SK-N-SH (cell line): ENCODE measurements at regions not wholly inside any gene's neighbourhood (a gene's known extent, or its start where the extent isn't known, plus 50 kb on each side); places are given as distances from the start of the nearest gene placed in this dataset.

ENCODE experiments used
- ZBTB33 ChIP-seq: IDR thresholded peaks from 2 replicates; pipeline ENCODE4 v1.4.0; 2012; ENCODE audit warnings: low read depth, borderline replicate concordance
- TF ChIP-seq, protein P1 (sequence below): fragments of 200-600 bp; sonication (generic); IDR thresholded peaks from 2 replicates; pipeline ENCODE4 v1.6.1; 2017; ENCODE audit warnings: antibody characterized with exemption, mild to moderate bottlenecking, moderate library complexity

GRCh38 chr3:24899901-24900603, 405.4 kb upstream of the THRB start:
- TF ChIP-seq, protein P1, sequence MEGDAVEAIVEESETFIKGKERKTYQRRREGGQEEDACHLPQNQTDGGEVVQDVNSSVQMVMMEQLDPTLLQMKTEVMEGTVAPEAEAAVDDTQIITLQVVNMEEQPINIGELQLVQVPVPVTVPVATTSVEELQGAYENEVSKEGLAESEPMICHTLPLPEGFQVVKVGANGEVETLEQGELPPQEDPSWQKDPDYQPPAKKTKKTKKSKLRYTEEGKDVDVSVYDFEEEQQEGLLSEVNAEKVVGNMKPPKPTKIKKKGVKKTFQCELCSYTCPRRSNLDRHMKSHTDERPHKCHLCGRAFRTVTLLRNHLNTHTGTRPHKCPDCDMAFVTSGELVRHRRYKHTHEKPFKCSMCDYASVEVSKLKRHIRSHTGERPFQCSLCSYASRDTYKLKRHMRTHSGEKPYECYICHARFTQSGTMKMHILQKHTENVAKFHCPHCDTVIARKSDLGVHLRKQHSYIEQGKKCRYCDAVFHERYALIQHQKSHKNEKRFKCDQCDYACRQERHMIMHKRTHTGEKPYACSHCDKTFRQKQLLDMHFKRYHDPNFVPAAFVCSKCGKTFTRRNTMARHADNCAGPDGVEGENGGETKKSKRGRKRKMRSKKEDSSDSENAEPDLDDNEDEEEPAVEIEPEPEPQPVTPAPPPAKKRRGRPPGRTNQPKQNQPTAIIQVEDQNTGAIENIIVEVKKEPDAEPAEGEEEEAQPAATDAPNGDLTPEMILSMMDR, result no peak
- TF ChIP-seq ZBTB33, result no peak
